SK-N-SH treated with all-trans-retinoic acid at 6 μM for 48 hours (cell line): ENCODE measurements at regions not wholly inside any gene's neighbourhood (a gene's known extent, or its start where the extent isn't known, plus 50 kb on each side); places are given as distances from the start of the nearest gene placed in this dataset.

ENCODE experiments used
- ATAC-seq: fragments of 200-7000 bp; cut with Tn5 transposase; 3 replicates; pipeline ENCODE4 v1.9.1; 2020; ENCODE audit warnings: mild to moderate bottlenecking, moderate library complexity
- ARNTL ChIP-seq: fragments of 450-650 bp; formaldehyde crosslinking; IDR thresholded peaks from 2 replicates; pipeline ENCODE4 v1.5.0; 2020; ENCODE audit warnings: low read depth, mild to moderate bottlenecking, moderate library complexity, borderline replicate concordance
- BACH2 ChIP-seq: fragments of 250-450 bp; sonication (Bioruptor Pico); IDR thresholded peaks from 2 replicates; pipeline ENCODE4 v1.9.0; 2021; ENCODE audit warnings: mild to moderate bottlenecking, borderline replicate concordance
- CREB5 ChIP-seq: fragments of 250-450 bp; sonication (Bioruptor Pico); IDR thresholded peaks from 2 replicates; pipeline ENCODE4 v1.5.1; 2020; ENCODE audit warnings: low read depth, mild to moderate bottlenecking, moderate library complexity
- CSDC2 ChIP-seq: fragments of 250-450 bp; sonication (Bioruptor Pico); IDR thresholded peaks from 2 replicates; pipeline ENCODE4 v1.5.0; 2020; ENCODE audit warnings: mild to moderate bottlenecking, moderate library complexity
- GLIS3 ChIP-seq: fragments of 250-450 bp; sonication (Bioruptor Pico); IDR thresholded peaks from 2 replicates; pipeline ENCODE4 v1.5.0; 2020; ENCODE audit warnings: mild to moderate bottlenecking, moderate library complexity
- ISL1 ChIP-seq: fragments of 250-450 bp; sonication (Bioruptor Pico); IDR thresholded peaks from 2 replicates; pipeline ENCODE4 v2.1.2; 2022; ENCODE audit warnings: mild to moderate bottlenecking, moderate library complexity
- OSR1 ChIP-seq: fragments of 250-450 bp; sonication (Bioruptor Pico); IDR thresholded peaks from 2 replicates; pipeline ENCODE4 v1.8.0; 2022; ENCODE audit warnings: moderate library complexity, mild to moderate bottlenecking, inconsistent platforms
- PATZ1 ChIP-seq: fragments of 250-450 bp; sonication (Bioruptor Pico); IDR thresholded peaks from 2 replicates; pipeline ENCODE4 v1.8.0; 2020; ENCODE audit warnings: mild to moderate bottlenecking, moderate library complexity, borderline replicate concordance
- POU6F1 ChIP-seq: fragments of 250-450 bp; sonication (Bioruptor Pico); IDR thresholded peaks from 2 replicates; pipeline ENCODE4 v1.8.0; 2021; ENCODE audit warnings: low read depth, mild to moderate bottlenecking, moderate library complexity, borderline replicate concordance
- PPARA ChIP-seq: fragments of 250-450 bp; sonication (Bioruptor Pico); IDR thresholded peaks from 2 replicates; pipeline ENCODE4 v1.5.0; 2020; ENCODE audit warnings: mild to moderate bottlenecking, borderline replicate concordance
- RARB ChIP-seq: fragments of 250-450 bp; sonication (Bioruptor Pico); IDR thresholded peaks from 2 replicates; pipeline ENCODE4 v1.8.0; 2021; ENCODE audit warnings: mild to moderate bottlenecking, moderate library complexity
- SNAI2 ChIP-seq: fragments of 250-450 bp; sonication (Bioruptor Pico); IDR thresholded peaks from 2 replicates; pipeline ENCODE4 v1.5.0; 2020; ENCODE audit warnings: mild to moderate bottlenecking, moderate library complexity
- TCF4 ChIP-seq: fragments of 250-450 bp; sonication (Bioruptor Pico); IDR thresholded peaks from 2 replicates; pipeline ENCODE4 v1.8.0; 2021; ENCODE audit warnings: mild to moderate bottlenecking, moderate library complexity, borderline replicate concordance
- ZC3H10 ChIP-seq: fragments of 250-450 bp; sonication (Bioruptor Pico); IDR thresholded peaks from 2 replicates; pipeline ENCODE4 v1.5.1; 2021; ENCODE audit warnings: mild to moderate bottlenecking, moderate library complexity
- ZFP3 ChIP-seq: fragments of 250-450 bp; sonication (Bioruptor Pico); IDR thresholded peaks from 2 replicates; pipeline ENCODE4 v1.5.0; 2020; ENCODE audit warnings: mild to moderate bottlenecking, moderate library complexity
- ZFP30 ChIP-seq: fragments of 450-650 bp; formaldehyde crosslinking; IDR thresholded peaks from 2 replicates; pipeline ENCODE4 v1.5.0; 2022; ENCODE audit warnings: mild to moderate bottlenecking, moderate library complexity
- ZNF565 ChIP-seq: fragments of 450-650 bp; formaldehyde crosslinking; conservative IDR thresholded peaks from 2 replicates; pipeline ENCODE4 v1.5.0; 2020; ENCODE audit warnings: low read depth, mild to moderate bottlenecking, moderate library complexity
- ZNF70 ChIP-seq: fragments of 450-650 bp; formaldehyde crosslinking; IDR thresholded peaks from 2 replicates; pipeline ENCODE4 v1.5.0; 2020; ENCODE audit warnings: mild to moderate bottlenecking, moderate library complexity
- ZNF8 ChIP-seq: fragments of 450-650 bp; formaldehyde crosslinking; IDR thresholded peaks from 2 replicates; pipeline ENCODE4 v1.5.0; 2020; ENCODE audit warnings: mild to moderate bottlenecking, moderate library complexity
- TF ChIP-seq, protein P1 (sequence below): fragments of 250-450 bp; sonication (Bioruptor Pico); IDR thresholded peaks from 2 replicates; pipeline ENCODE4 v1.5.1; 2021; ENCODE audit warnings: mild to moderate bottlenecking, moderate library complexity

DNA sequence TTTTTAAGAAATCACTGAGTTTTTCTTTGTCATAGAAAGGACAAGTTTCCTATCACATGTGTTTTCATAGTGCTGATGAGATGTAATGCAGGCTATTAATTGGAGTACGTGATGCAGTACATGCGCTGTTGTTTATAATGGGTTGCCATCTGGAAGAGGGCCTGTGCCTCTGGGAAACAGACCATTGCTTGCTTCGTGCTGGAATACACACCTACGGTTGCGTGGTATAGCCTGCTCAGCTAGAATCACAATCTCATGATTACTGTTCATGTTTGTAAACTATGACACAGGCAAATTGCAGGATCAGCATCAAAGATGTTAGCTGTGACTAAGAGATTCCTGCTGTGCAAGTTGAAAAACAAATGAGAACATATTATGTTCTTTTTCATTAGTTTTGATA, 107.2 kb upstream of the STEAP1B start:
- ATAC-seq = no peak

GRCh38 chr7:22604246-22604645, 104.3 kb upstream of the STEAP1B start:
- ATAC-seq = no peak
- TF ChIP-seq CSDC2 (CRISPR knock-in tag) (no peak), ZFP30 (CRISPR knock-in tag) (no peak)
- TF ChIP-seq, protein P1, sequence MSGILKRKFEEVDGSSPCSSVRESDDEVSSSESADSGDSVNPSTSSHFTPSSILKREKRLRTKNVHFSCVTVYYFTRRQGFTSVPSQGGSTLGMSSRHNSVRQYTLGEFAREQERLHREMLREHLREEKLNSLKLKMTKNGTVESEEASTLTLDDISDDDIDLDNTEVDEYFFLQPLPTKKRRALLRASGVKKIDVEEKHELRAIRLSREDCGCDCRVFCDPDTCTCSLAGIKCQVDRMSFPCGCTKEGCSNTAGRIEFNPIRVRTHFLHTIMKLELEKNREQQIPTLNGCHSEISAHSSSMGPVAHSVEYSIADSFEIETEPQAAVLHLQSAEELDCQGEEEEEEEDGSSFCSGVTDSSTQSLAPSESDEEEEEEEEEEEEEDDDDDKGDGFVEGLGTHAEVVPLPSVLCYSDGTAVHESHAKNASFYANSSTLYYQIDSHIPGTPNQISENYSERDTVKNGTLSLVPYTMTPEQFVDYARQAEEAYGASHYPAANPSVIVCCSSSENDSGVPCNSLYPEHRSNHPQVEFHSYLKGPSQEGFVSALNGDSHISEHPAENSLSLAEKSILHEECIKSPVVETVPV = no peak

More for the DNA sequence above, 107.2 kb upstream of the STEAP1B start:
- TF ChIP-seq PATZ1 (CRISPR knock-in tag) (no peak), ARNTL (no peak), ZFP3 (CRISPR knock-in tag) (no peak), ZC3H10 (CRISPR knock-in tag) (no peak), RARB (CRISPR knock-in tag) (no peak), GLIS3 (CRISPR knock-in tag) (no peak), TCF4 (CRISPR knock-in tag) (no peak), SNAI2 (CRISPR knock-in tag) (no peak), BACH2 (CRISPR knock-in tag) (no peak), ISL1 (CRISPR knock-in tag) (no peak), ZNF8 (CRISPR knock-in tag) (no peak), ZNF70 (CRISPR knock-in tag) (no peak), CSDC2 (CRISPR knock-in tag) (no peak), ZFP30 (CRISPR knock-in tag) (no peak), CREB5 (CRISPR knock-in tag) (no peak), OSR1 (CRISPR knock-in tag) (no peak)
- TF ChIP-seq, protein P1 = no peak

GRCh38 chr7:22601812-22602565, 102.0 kb upstream of the STEAP1B start:
- peak; percentile 93 for ATAC-seq
- TF ChIP-seq ZNF70 (CRISPR knock-in tag) = no peak
- TF ChIP-seq PPARA (CRISPR knock-in tag) = no peak
- TF ChIP-seq CSDC2 (CRISPR knock-in tag) = no peak
- no peak for TF ChIP-seq TCF4 (CRISPR knock-in tag)
- TF ChIP-seq ZFP3 (CRISPR knock-in tag) = no peak
- TF ChIP-seq CREB5 (CRISPR knock-in tag) = no peak
- no peak for TF ChIP-seq POU6F1 (CRISPR knock-in tag)
- no peak for TF ChIP-seq BACH2 (CRISPR knock-in tag)
- no peak for TF ChIP-seq ZFP30 (CRISPR knock-in tag)
- no peak for TF ChIP-seq ZC3H10 (CRISPR knock-in tag)
- TF ChIP-seq SNAI2 (CRISPR knock-in tag) = no peak
- TF ChIP-seq, protein P1 = no peak
- TF ChIP-seq GLIS3 (CRISPR knock-in tag) = no peak
- TF ChIP-seq ZNF565 (CRISPR knock-in tag) = no peak
- TF ChIP-seq ZNF8 (CRISPR knock-in tag) = no peak
- no peak for TF ChIP-seq ARNTL
- no peak for TF ChIP-seq OSR1 (CRISPR knock-in tag)
- TF ChIP-seq RARB (CRISPR knock-in tag) = no peak
